Panc1 (cell line): ENCODE measurements at regions not wholly inside any gene's neighbourhood (a gene's known extent, or its start where the extent isn't known, plus 50 kb on each side); places are given as distances from the start of the nearest gene placed in this dataset.

Source experiments
- TCF7L2 ChIP-seq: IDR thresholded peaks from 2 replicates; pipeline ENCODE4 v1.6.1; 2011; ENCODE audit warnings: mild to moderate bottlenecking, low read depth, low read length, inconsistent platforms
- TF ChIP-seq, protein P1 (sequence below): fragments of 450-650 bp; IDR thresholded peaks from 2 replicates; pipeline ENCODE4 v1.5.1; 2017; ENCODE audit warnings: mild to moderate bottlenecking
- TF ChIP-seq, protein P2 (sequence below), 2 experiments: IDR thresholded peaks; 2 replicates each; pipeline ENCODE4 v1.6.1; 2011 to 2012; ENCODE audit warnings: low read depth in 2 of 2, control low read depth in 1 of 2, low read length in 1 of 2, mild to moderate bottlenecking in 1 of 2, moderate library complexity in 1 of 2; ENCODE audit not compliant: insufficient read depth in 1 of 2

DNA sequence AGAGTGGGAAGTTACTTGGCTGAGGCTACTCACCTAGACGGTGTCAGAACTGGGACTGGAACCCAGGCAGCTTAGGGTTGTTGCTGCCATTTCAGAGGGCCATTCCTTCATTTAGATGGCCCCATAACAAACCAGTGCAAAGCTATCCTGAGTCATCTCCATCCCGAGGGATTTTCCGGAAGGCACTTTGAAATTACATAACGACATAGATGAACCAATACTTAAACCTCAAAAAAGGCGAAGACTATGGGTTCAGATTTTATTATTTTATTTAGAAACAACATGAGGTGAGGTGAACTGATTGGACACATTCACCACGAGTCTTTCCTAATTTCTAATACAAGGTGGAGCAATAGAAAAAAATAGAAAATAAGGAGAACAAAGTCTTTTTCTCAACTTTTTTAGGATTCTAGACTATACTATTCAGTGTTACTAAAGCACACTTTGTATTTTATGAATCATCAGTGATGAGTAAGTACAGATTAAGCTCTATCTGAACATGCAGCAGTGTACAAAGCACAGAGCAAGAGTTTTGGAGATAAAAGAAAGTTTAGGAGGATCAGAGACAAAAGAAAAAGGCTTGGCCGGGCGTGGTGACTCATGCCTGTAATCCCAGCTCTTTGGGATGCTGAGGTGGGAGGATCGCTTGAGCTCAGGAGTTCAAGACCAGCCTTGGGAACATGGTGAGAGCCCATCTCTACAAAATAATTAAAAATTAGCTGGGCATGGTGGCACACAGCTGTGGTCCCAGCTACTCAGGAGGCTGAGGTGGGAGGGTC is 79.5 kb upstream of the SVIL start:
- TF ChIP-seq, protein P1, sequence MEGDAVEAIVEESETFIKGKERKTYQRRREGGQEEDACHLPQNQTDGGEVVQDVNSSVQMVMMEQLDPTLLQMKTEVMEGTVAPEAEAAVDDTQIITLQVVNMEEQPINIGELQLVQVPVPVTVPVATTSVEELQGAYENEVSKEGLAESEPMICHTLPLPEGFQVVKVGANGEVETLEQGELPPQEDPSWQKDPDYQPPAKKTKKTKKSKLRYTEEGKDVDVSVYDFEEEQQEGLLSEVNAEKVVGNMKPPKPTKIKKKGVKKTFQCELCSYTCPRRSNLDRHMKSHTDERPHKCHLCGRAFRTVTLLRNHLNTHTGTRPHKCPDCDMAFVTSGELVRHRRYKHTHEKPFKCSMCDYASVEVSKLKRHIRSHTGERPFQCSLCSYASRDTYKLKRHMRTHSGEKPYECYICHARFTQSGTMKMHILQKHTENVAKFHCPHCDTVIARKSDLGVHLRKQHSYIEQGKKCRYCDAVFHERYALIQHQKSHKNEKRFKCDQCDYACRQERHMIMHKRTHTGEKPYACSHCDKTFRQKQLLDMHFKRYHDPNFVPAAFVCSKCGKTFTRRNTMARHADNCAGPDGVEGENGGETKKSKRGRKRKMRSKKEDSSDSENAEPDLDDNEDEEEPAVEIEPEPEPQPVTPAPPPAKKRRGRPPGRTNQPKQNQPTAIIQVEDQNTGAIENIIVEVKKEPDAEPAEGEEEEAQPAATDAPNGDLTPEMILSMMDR, result no peak
- TF ChIP-seq, protein P2, sequence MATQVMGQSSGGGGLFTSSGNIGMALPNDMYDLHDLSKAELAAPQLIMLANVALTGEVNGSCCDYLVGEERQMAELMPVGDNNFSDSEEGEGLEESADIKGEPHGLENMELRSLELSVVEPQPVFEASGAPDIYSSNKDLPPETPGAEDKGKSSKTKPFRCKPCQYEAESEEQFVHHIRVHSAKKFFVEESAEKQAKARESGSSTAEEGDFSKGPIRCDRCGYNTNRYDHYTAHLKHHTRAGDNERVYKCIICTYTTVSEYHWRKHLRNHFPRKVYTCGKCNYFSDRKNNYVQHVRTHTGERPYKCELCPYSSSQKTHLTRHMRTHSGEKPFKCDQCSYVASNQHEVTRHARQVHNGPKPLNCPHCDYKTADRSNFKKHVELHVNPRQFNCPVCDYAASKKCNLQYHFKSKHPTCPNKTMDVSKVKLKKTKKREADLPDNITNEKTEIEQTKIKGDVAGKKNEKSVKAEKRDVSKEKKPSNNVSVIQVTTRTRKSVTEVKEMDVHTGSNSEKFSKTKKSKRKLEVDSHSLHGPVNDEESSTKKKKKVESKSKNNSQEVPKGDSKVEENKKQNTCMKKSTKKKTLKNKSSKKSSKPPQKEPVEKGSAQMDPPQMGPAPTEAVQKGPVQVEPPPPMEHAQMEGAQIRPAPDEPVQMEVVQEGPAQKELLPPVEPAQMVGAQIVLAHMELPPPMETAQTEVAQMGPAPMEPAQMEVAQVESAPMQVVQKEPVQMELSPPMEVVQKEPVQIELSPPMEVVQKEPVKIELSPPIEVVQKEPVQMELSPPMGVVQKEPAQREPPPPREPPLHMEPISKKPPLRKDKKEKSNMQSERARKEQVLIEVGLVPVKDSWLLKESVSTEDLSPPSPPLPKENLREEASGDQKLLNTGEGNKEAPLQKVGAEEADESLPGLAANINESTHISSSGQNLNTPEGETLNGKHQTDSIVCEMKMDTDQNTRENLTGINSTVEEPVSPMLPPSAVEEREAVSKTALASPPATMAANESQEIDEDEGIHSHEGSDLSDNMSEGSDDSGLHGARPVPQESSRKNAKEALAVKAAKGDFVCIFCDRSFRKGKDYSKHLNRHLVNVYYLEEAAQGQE (IDR thresholded peaks at IDR 0.05; ENCODE audit: insufficient read depth in 1 of 2, low read depth in 2 of 2, low read length in 1 of 2), result no peak
- no peak for TF ChIP-seq TCF7L2
